ENCODE measurements at regions not wholly inside any gene's neighbourhood (a gene's known extent, or its start where the extent isn't known, plus 50 kb on each side); places are given as distances from the start of the nearest gene placed in this dataset.

DNA sequence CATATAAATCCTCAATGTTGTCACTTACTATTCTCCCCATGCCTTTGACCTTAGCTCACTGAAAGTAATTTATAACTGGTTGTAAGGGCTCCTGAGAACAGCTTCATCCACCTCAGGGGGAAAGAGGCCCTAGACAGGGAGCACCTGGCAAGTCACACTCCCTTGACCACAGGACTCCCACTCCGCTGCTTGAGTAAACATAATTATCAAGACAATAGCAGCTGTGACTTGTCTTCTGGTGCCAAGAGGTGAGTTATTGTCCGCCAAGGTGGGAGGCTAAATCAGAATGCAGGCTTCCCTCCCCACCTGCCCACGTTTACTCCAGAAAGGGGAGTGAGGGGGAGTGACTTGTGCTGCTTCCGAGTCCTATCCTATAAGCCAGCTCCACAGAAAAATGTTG lies 230.6 kb upstream of the LRATD1 start:
- no peak for DNase-seq

DNA sequence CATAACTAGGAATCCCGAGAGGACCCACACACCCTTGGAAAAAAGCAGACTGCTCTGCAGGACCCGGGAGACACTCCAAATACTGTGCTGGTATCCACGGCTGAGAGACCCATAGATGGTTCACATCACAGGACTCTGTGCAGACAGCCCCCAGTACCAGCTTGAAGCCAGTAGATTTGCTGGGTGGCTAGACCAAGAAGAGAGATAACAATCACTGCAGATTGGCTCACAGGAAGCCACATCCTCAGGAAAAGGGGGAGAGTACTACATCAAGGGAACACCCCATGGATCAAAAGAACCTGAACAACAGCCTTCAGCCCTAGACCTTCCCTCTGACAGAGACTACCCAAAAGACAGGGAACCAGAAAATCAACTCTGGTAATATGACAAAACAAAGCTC lies 223.8 kb upstream of the LRATD1 start:
- no peak for DNase-seq

DNA sequence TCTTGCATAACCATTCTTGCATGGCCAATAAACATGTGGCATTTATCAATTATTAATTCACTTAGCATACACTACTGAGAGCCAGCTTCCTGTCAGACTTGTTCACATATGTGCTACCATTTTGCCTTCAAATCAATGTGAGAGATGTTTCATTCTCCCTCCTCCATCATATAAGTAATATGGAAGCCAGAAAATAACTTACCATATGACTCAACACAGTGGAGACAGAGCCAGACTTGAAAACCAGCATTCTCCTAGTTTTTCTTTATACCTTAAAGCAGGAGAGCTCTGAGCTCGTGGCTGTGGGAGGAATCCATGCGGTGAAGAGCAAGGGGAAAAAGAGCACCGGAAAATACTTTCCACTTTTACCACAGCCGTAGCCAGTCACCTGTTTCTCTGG lies 215.0 kb upstream of the LRATD1 start:
- DNase-seq, result no peak

- no peak for DNase-seq
These were observed 214.4 kb upstream of the LRATD1 start for GRCh38 chr2:14418115-14418514.

- no peak for DNase-seq
These were observed 211.7 kb upstream of the LRATD1 start for GRCh38 chr2:14420851-14421250.

GRCh38 chr2:14422426-14422825 lies 210.1 kb upstream of the LRATD1 start:
- no peak for DNase-seq

DNA sequence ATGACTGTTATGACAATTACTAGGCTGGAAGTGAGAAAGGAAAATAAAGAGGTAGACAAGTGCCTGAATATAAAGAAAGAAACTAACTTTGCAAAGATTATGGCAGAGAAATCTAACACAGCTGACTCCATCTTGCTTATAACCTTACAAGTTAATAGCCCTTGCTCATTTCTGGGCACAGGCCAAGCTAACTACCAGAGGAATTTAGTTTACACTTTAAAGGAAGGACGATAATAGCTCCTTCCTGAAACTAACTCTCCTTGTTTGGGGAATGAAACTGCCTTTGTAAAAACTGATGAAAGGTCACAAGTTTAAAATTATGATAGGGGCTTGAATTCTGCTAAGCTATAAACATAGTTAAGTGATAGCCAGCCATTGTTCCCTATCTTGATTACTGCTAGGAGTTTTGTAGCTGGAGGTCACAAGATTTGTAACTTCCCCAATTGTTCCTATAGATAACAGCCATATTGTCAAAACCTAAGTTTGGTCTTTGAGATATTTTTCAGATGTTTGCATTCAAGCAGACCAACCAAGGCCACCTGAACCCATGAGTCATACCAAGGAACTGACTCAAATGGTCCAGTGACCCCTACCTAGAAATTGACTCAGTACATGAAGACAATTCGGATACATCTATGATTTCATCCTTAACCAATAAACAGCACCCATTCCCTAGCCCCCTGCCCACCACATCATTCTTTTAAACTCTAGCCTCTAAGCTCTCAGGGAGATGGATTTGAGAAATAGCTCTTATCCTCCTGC lies 209.2 kb upstream of the LRATD1 start:
- no peak for DNase-seq

DNA sequence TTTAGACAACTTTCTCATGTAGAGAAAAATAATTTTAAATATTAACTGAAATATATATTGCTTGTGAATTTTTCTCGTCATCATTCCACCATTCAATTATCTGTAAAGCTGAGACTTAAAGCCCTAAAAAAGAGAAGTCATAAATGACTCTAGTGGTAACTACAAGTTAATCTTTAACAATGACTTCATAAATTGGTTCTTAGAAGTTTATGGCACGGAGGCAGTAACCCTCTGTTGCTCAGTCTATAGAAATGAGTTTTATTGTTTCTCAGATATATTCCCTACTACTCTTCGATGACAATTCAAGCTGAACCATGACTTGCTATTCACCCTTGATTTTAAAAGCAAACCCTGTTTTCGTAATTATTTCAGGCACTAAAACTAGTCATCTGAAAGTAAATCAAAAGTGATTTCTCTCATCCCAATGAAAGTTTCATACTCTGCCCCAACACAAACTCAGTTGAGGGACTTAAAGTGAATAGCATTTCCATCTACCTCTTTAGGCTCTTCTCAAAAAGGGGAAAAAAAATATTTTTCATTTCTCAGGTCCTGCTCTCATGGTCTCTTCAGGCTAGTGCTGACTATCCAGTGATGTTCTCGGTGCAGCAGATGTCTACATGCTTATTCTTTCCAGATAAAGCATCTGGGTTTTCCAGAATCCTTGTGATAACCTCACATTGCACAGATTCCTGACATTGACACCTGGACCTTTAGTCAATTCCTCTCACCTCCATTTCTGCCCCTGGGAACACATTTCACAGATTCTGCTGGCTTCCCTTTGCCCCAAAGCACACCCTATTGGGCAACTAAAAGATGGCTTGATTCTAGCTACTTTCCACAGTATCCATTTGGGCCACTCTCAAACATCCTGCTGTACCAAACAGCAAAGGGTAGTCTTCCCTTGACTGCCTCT lies 207.8 kb upstream of the LRATD1 start:
- DNase-seq, result no peak

DNA sequence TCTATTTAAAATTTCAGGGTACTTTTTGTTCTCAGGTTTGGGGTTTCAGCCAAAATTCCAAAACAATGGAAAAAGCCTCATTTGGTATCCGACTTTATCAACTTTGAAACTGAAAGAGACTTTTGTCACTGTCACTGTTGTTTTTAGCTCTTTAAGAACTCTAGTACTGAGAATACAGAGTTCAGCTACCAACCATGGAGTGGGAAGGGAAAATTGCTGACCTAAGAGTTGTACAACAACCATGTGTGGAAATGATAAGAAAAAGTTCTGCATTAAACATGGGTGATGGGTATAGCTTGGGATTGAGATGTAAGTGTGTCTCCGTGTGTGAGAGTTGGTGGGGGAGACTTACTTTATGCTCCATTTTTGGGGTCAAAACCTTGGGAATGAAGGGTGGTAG lies 206.6 kb upstream of the LRATD1 start:
- no peak for DNase-seq

GRCh38 chr2:14428056-14428455 lies 204.5 kb upstream of the LRATD1 start:
- DNase-seq, result no peak

GRCh38 chr2:14433946-14434495 lies 198.5 kb upstream of the LRATD1 start:
- DNase-seq, result no peak

DNA sequence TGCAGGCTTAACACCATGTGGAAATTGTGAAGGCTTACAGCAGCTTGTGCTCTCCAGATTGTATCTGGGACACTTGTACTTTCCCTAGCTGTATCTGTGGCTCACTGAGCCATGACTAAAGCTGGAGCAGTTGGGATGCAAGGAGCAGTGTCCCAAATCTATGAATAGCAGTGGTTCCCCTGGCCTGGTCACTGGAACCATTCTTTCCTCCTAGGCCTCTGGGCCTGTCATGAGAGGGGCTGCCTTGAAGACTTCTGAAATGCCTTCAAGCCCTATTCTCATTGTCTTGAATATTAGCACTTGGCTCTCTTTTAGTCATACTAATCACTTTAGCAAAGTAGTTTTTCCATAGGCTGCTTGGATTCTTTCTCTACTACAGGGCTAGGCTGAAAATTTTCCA lies 186.8 kb upstream of the LRATD1 start:
- DNase-seq, result no peak

DNA sequence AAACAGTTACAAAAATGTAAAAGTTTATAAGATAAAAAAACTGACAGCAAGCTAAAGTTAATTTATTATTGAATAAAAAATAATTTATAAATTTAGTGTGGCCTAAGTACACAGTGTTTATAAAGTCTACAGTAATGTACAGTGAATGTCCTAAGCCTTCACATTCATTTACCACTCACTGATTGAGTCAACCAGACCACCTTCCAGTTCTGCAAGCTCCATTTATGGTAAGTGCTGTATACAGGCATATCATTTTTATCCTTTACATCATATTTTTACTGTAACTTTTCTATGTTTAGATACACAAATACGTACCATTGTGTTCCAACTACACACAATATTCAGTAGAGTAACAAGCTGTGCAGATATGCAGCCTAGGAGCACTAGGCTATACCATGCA lies 184.2 kb upstream of the LRATD1 start:
- DNase-seq, result no peak

DNA sequence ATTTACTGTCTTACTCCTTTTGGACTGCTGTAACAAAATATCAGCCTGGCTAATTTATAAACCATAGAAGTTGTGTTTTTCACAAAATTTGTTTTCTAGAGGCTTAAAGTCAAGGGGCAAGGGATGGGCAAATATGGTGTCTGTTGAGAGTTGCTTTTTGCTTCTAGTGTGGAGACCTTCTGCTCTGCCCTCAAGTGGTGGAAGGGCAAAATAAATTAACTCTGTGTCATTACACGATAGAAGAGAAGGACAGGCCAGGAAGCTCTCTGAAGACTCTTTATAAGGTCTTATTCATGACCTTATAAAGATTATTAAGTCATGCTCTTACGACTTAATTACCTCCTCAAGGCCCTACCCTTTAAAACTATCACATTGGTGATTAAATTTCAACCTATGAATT lies 181.2 kb upstream of the LRATD1 start:
- no peak for DNase-seq

GRCh38 chr2:14454202-14454601 lies 178.3 kb upstream of the LRATD1 start:
- no peak for DNase-seq

DNA sequence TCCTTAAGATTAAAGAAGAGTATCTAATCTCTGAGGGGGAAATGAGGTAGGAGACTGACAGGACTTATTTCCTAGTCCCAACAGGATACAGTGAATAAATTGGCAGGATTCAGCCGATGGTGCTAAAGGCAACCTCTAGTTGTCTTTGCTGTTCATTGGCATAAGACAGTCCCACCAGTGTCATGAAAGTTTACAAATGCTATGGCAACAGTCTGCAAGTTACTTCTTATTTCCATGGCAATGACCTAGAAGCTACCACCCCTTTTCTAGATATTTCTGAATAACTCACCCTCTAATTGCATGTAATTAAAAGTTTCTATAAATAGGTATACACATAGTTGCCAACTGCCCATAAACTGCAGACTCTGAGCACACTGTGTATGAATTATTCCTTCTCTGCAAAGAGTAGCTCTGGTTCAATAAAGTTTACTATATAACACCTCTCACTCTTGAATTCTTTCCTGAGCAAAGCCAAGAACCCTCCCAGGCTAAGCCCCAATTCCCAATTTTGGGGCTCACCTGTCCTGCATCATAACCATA lies 172.7 kb upstream of the LRATD1 start:
- no peak for DNase-seq

DNA sequence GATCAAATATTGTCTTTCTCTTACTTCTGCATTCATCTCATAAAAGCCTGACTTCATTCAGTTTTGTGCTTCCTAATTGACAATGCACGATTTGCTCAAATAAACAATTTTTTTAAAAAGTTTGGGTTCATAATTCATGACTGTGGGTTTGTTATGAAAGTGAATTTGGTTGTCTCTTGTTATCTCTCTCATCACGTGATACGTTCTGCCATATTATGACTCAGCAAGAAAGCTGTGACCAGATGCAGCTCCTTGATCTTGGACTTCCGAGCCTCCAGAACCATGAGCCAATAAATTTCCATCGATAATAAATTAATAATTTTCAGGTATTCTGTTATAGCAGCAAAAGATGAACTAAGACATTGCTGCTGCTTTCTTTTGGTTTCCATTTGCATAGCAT lies 156.5 kb upstream of the LRATD1 start:
- DNase-seq, result no peak

GRCh38 chr2:14479486-14479885 lies 153.0 kb upstream of the LRATD1 start:
- no peak for DNase-seq

DNA sequence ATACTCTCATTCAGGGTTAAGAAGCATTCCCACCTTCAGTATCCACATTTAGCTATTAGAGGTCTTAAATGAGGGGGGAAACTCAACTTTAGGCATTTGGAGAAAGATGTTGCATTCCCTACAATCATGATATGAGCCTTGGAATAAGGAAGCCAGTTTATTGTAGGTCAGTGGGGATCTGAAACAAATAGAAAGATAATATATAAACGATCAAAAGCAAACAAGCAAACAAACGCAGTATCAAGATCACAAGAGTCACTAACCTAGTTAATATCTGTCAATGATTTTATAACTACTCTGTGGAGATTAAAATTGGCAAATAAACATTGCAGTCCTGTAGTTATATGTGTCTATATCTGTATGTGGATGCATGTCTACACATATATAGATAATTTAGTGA lies 152.4 kb upstream of the LRATD1 start:
- DNase-seq, result no peak

GRCh38 chr2:14480906-14481305 lies 151.6 kb upstream of the LRATD1 start:
- no peak for DNase-seq

- DNase-seq, result no peak
These were observed 139.5 kb upstream of the LRATD1 start for GRCh38 chr2:14492920-14493503.

DNA sequence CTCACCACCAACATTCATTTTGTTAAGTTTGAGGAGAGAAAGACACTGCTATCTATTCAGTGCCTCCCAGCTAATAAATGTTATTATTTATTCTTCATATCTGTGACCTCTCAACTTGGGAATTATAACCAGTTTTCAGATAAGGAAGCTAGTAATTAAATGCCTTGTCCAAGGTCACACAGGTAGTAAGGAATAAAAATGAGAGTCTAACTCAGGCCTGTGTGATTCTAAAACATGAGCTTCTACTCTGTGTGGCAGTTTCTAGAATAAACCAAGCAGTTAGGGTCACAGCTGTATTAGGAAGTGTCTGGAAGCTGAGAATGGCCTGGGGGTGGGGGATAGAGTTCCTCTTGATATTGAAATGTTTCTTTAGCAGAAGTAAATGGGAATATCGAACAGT lies 137.8 kb upstream of the LRATD1 start:
- DNase-seq, result no peak

DNA sequence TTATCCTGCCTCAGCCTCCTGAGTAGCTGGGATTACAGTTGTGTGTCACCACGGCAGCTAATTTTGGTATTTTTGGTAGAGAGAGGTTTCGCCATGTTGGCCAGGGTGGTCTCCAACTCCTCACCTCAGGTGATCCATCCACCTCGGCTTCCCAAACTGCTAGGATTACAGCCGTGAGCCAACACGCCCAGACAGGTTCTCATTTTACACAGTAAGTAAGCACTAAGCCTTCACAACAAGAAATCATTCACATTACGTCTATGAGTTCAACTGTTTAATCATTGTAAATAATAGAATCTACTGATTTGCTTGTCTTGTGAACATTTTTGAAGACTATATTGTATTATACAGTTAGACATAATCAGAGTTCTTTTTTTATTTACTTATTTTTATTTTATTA lies 131.5 kb upstream of the LRATD1 start:
- DNase-seq, result no peak

Data from bone marrow (tissue), 2 donors.